ENCODE measurements at regions not wholly inside any gene's neighbourhood (a gene's known extent, or its start where the extent isn't known, plus 50 kb on each side); places are given as distances from the start of the nearest gene placed in this dataset.

- DNase-seq (ENCODE audit: low read depth): no peak
These were observed 278.9 kb upstream of the SNX7 start for GRCh38 chr1:98382586-98382985.

- no peak for DNase-seq (ENCODE audit: low read depth)
These were observed 287.4 kb upstream of the SNX7 start for GRCh38 chr1:98374098-98374497.

GRCh38 chr1:98373056-98373455 lies 288.5 kb upstream of the SNX7 start:
- DNase-seq (ENCODE audit: low read depth): no peak

GRCh38 chr1:98371764-98372163 lies 289.8 kb upstream of the SNX7 start:
- no peak for DNase-seq (ENCODE audit: low read depth)

GRCh38 chr1:98369463-98369862 lies 292.1 kb upstream of the SNX7 start:
- DNase-seq (ENCODE audit: low read depth): no peak

GRCh38 chr1:98368995-98369394 lies 292.5 kb upstream of the SNX7 start:
- DNase-seq (ENCODE audit: low read depth): no peak

GRCh38 chr1:98367426-98367825 lies 294.1 kb upstream of the SNX7 start:
- DNase-seq (ENCODE audit: low read depth): no peak

GRCh38 chr1:98366343-98366742 lies 295.2 kb upstream of the SNX7 start:
- DNase-seq (ENCODE audit: low read depth): no peak

GRCh38 chr1:98364544-98364943 lies 297.0 kb upstream of the SNX7 start:
- DNase-seq (ENCODE audit: low read depth): no peak

GRCh38 chr1:98360864-98361263 lies 300.7 kb upstream of the SNX7 start:
- no peak for DNase-seq (ENCODE audit: low read depth)

GRCh38 chr1:98355656-98356383 lies 305.7 kb upstream of the SNX7 start:
- no peak for DNase-seq (ENCODE audit: low read depth)

GRCh38 chr1:98352378-98352777 lies 309.1 kb upstream of the SNX7 start:
- no peak for DNase-seq (ENCODE audit: low read depth)

GRCh38 chr1:98351561-98351960 lies 310.0 kb upstream of the SNX7 start:
- DNase-seq (ENCODE audit: low read depth): no peak

GRCh38 chr1:98345417-98345816 lies 316.1 kb upstream of the SNX7 start:
- DNase-seq (ENCODE audit: low read depth): no peak

GRCh38 chr1:98344731-98345130 lies 316.8 kb upstream of the SNX7 start:
- no peak for DNase-seq (ENCODE audit: low read depth)

GRCh38 chr1:98342566-98342965 lies 319.0 kb upstream of the SNX7 start:
- no peak for DNase-seq (ENCODE audit: low read depth)

GRCh38 chr1:98340511-98340910 lies 321.0 kb upstream of the SNX7 start:
- no peak for DNase-seq (ENCODE audit: low read depth)

- DNase-seq (ENCODE audit: low read depth): no peak
These were observed 324.9 kb upstream of the SNX7 start for GRCh38 chr1:98336472-98337083.

- no peak for DNase-seq (ENCODE audit: low read depth)
These were observed 327.6 kb upstream of the SNX7 start for GRCh38 chr1:98333936-98334335.

- no peak for DNase-seq (ENCODE audit: low read depth)
These were observed 328.1 kb upstream of the SNX7 start for GRCh38 chr1:98333406-98333805.

GRCh38 chr1:98331718-98332311 lies 329.7 kb upstream of the SNX7 start:
- DNase-seq (ENCODE audit: low read depth): no peak

GRCh38 chr1:98331243-98331642 lies 330.3 kb upstream of the SNX7 start:
- no peak for DNase-seq (ENCODE audit: low read depth)

- no peak for DNase-seq (ENCODE audit: low read depth)
These were observed 331.3 kb upstream of the SNX7 start for GRCh38 chr1:98330224-98330623.

- no peak for DNase-seq (ENCODE audit: low read depth)
These were observed 332.7 kb upstream of the SNX7 start for GRCh38 chr1:98328855-98329254.

Data from CMK (cell line).